Activated naive CD8-positive, alpha-beta T cell (primary cell): ENCODE measurements at regions not wholly inside any gene's neighbourhood (a gene's known extent, or its start where the extent isn't known, plus 50 kb on each side); places are given as distances from the start of the nearest gene placed in this dataset.
"Not testable (repeated sequence)": the region's sequence is repeated elsewhere in the genome, so short reads cannot be mapped to it uniquely, and the experiment has no call there.

ENCODE experiments used
- H3K27ac Mint-ChIP-seq: one replicate; pipeline ENCODE4 v1.8.0; 2021; ENCODE audit warnings: mixed read lengths
- H3K27me3 Mint-ChIP-seq: one replicate; pipeline ENCODE4 v1.8.0; 2021; ENCODE audit warnings: mixed read lengths
- H3K36me3 Mint-ChIP-seq: one replicate; pipeline ENCODE4 v1.8.0; 2021; ENCODE audit warnings: mixed read lengths
- H3K4me1 Mint-ChIP-seq: one replicate; pipeline ENCODE4 v1.8.0; 2021; ENCODE audit warnings: low read depth, mixed read lengths
- H3K4me3 Mint-ChIP-seq: one replicate; pipeline ENCODE4 v1.8.0; 2021; ENCODE audit warnings: mild to moderate bottlenecking, mixed read lengths
- H3K9me3 Mint-ChIP-seq: one replicate; pipeline ENCODE4 v1.8.0; 2021; ENCODE audit warnings: low read depth, mixed read lengths

GRCh38 chr18:39149211-39149806 is 1583.7 kb upstream of the CELF4 start:
- H3K36me3 Mint-ChIP-seq = no peaks in the 10 kb centered on the region
- peaks cover 13% of the 10 kb centered on the region for H3K9me3 Mint-ChIP-seq
- H3K4me3 Mint-ChIP-seq = no peak overlapping the region
- no peaks in the 10 kb centered on the region for H3K27me3 Mint-ChIP-seq
- H3K4me1 Mint-ChIP-seq = no peaks in the 10 kb centered on the region
- H3K27ac Mint-ChIP-seq = no peak overlapping the region

GRCh38 chr18:39134255-39134654 is 1568.7 kb upstream of the CELF4 start:
- H3K36me3 Mint-ChIP-seq = no peaks in the 10 kb centered on the region
- H3K9me3 Mint-ChIP-seq = peaks cover 24% of the 10 kb centered on the region
- H3K4me3 Mint-ChIP-seq = no peak overlapping the region
- H3K27me3 Mint-ChIP-seq = no peaks in the 10 kb centered on the region
- no peak overlapping the region for H3K27ac Mint-ChIP-seq
- no peaks in the 10 kb centered on the region for H3K4me1 Mint-ChIP-seq

GRCh38 chr18:39127538-39127937 is 1561.9 kb upstream of the CELF4 start:
- peaks cover 21% of the 10 kb centered on the region for H3K9me3 Mint-ChIP-seq
- not testable (repeated sequence) for H3K27ac Mint-ChIP-seq, H3K4me1 Mint-ChIP-seq, H3K27me3 Mint-ChIP-seq, H3K4me3 Mint-ChIP-seq, H3K36me3 Mint-ChIP-seq

GRCh38 chr18:39113790-39114189 is 1548.2 kb upstream of the CELF4 start:
- no peaks in the 10 kb centered on the region for H3K36me3 Mint-ChIP-seq
- no peak overlapping the region for H3K27ac Mint-ChIP-seq
- H3K4me1 Mint-ChIP-seq = no peaks in the 10 kb centered on the region
- peaks cover 4% of the 10 kb centered on the region for H3K9me3 Mint-ChIP-seq
- H3K4me3 Mint-ChIP-seq = no peak overlapping the region
- H3K27me3 Mint-ChIP-seq = no peaks in the 10 kb centered on the region

GRCh38 chr18:39105104-39105503 is 1539.5 kb upstream of the CELF4 start:
- no peaks in the 10 kb centered on the region for H3K4me1 Mint-ChIP-seq
- no peaks in the 10 kb centered on the region for H3K27me3 Mint-ChIP-seq
- no peak overlapping the region for H3K27ac Mint-ChIP-seq
- no peak overlapping the region for H3K4me3 Mint-ChIP-seq
- no peaks in the 10 kb centered on the region for H3K36me3 Mint-ChIP-seq
- H3K9me3 Mint-ChIP-seq = no peaks in the 10 kb centered on the region

GRCh38 chr18:39072970-39073369 is 1507.4 kb upstream of the CELF4 start:
- H3K27me3 Mint-ChIP-seq = no peaks in the 10 kb centered on the region
- peaks cover 4% of the 10 kb centered on the region for H3K9me3 Mint-ChIP-seq
- no peaks in the 10 kb centered on the region for H3K4me1 Mint-ChIP-seq
- H3K36me3 Mint-ChIP-seq = no peaks in the 10 kb centered on the region
- H3K4me3 Mint-ChIP-seq = no peak overlapping the region
- no peak overlapping the region for H3K27ac Mint-ChIP-seq

- no peak overlapping the region for H3K4me3 Mint-ChIP-seq
- H3K27me3 Mint-ChIP-seq = no peaks in the 10 kb centered on the region
- H3K27ac Mint-ChIP-seq = no peak overlapping the region
- no peaks in the 10 kb centered on the region for H3K4me1 Mint-ChIP-seq
- no peaks in the 10 kb centered on the region for H3K36me3 Mint-ChIP-seq
- H3K9me3 Mint-ChIP-seq = peaks cover 6% of the 10 kb centered on the region
These were observed 1496.8 kb upstream of the CELF4 start for GRCh38 chr18:39062426-39062825.

- H3K4me1 Mint-ChIP-seq = no peaks in the 10 kb centered on the region
- H3K4me3 Mint-ChIP-seq = no peak overlapping the region
- no peaks in the 10 kb centered on the region for H3K27me3 Mint-ChIP-seq
- H3K27ac Mint-ChIP-seq = no peak overlapping the region
- no peaks in the 10 kb centered on the region for H3K9me3 Mint-ChIP-seq
- H3K36me3 Mint-ChIP-seq = no peaks in the 10 kb centered on the region
These were observed 1492.9 kb upstream of the CELF4 start for GRCh38 chr18:39058386-39059000.

- H3K9me3 Mint-ChIP-seq = no peaks in the 10 kb centered on the region
These were observed 1491.9 kb upstream of the CELF4 start for GRCh38 chr18:39057423-39058064.

GRCh38 chr18:39053571-39053970 is 1488.0 kb upstream of the CELF4 start:
- H3K36me3 Mint-ChIP-seq = no peaks in the 10 kb centered on the region

More at GRCh38 chr18:39057423-39058064, 1491.9 kb upstream of the CELF4 start:
- Mint-ChIP-seq H3K27ac (no peak overlapping the region), H3K4me3 (no peak overlapping the region), H3K4me1 (no peaks in the 10 kb centered on the region), H3K27me3 (no peaks in the 10 kb centered on the region), H3K36me3 (no peaks in the 10 kb centered on the region)

GRCh38 chr18:39051013-39051412 is 1485.4 kb upstream of the CELF4 start:
- Mint-ChIP-seq H3K4me1 (no peaks in the 10 kb centered on the region), H3K27ac (no peak overlapping the region), H3K9me3 (no peaks in the 10 kb centered on the region)

More at GRCh38 chr18:39053571-39053970, 1488.0 kb upstream of the CELF4 start:
- no peaks in the 10 kb centered on the region for H3K27me3 Mint-ChIP-seq
- H3K4me3 Mint-ChIP-seq = no peak overlapping the region
- H3K27ac Mint-ChIP-seq = no peak overlapping the region
- H3K4me1 Mint-ChIP-seq = no peaks in the 10 kb centered on the region
- no peaks in the 10 kb centered on the region for H3K9me3 Mint-ChIP-seq

GRCh38 chr18:39039813-39040212 is 1474.2 kb upstream of the CELF4 start:
- H3K27me3 Mint-ChIP-seq = no peaks in the 10 kb centered on the region
- H3K27ac Mint-ChIP-seq = no peak overlapping the region
- no peaks in the 10 kb centered on the region for H3K36me3 Mint-ChIP-seq
- H3K4me1 Mint-ChIP-seq = no peaks in the 10 kb centered on the region
- no peak overlapping the region for H3K4me3 Mint-ChIP-seq
- H3K9me3 Mint-ChIP-seq = peaks cover 4% of the 10 kb centered on the region

More at GRCh38 chr18:39051013-39051412, 1485.4 kb upstream of the CELF4 start:
- no peaks in the 10 kb centered on the region for H3K36me3 Mint-ChIP-seq
- no peak overlapping the region for H3K4me3 Mint-ChIP-seq
- H3K27me3 Mint-ChIP-seq = no peaks in the 10 kb centered on the region

GRCh38 chr18:39037925-39038324 is 1472.3 kb upstream of the CELF4 start:
- no peak overlapping the region for H3K27ac Mint-ChIP-seq
- no peaks in the 10 kb centered on the region for H3K4me1 Mint-ChIP-seq
- H3K27me3 Mint-ChIP-seq = no peaks in the 10 kb centered on the region
- H3K4me3 Mint-ChIP-seq = no peak overlapping the region
- peaks cover 7% of the 10 kb centered on the region for H3K9me3 Mint-ChIP-seq
- H3K36me3 Mint-ChIP-seq = no peaks in the 10 kb centered on the region

- Mint-ChIP-seq H3K4me3 (no peak overlapping the region), H3K27me3 (no peaks in the 10 kb centered on the region), H3K9me3 (peaks cover 7% of the 10 kb centered on the region), H3K4me1 (no peaks in the 10 kb centered on the region), H3K27ac (no peak overlapping the region), H3K36me3 (no peaks in the 10 kb centered on the region)
These were observed 1467.7 kb upstream of the CELF4 start for GRCh38 chr18:39033312-39033711.

GRCh38 chr18:39031647-39032046 is 1466.0 kb upstream of the CELF4 start:
- H3K9me3 Mint-ChIP-seq = peaks cover 3% of the 10 kb centered on the region

More at GRCh38 chr18:39031647-39032046, 1466.0 kb upstream of the CELF4 start:
- Mint-ChIP-seq H3K27ac (no peak overlapping the region), H3K4me3 (no peak overlapping the region), H3K27me3 (no peaks in the 10 kb centered on the region), H3K4me1 (no peaks in the 10 kb centered on the region), H3K36me3 (no peaks in the 10 kb centered on the region)
